ENCODE measurements at regions not wholly inside any gene's neighbourhood (a gene's known extent, or its start where the extent isn't known, plus 50 kb on each side); places are given as distances from the start of the nearest gene placed in this dataset.
"Not testable (repeated sequence)": the region's sequence is repeated elsewhere in the genome, so short reads cannot be mapped to it uniquely, and the experiment has no call there.

DNA sequence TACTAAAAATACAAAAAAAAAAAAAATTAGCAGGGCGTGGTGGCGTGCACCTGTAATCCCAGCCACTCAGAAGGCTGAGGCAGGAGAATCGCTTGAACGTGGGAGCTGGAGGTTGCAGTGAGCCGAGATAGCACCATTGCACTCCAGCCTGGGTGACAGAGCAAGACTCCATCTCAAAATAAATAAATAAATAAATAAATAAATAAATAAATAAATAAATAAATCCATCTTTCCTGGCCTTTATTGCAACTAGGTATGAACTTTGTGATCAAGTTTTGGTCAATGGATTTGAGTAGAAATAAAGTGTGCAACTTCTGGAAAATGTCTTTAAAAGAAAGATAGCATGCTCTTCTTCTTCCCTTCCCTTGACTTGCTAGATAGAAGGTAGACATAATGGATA is 69.6 kb upstream of the LRFN2 start:
- TF ChIP-seq, protein P1, sequence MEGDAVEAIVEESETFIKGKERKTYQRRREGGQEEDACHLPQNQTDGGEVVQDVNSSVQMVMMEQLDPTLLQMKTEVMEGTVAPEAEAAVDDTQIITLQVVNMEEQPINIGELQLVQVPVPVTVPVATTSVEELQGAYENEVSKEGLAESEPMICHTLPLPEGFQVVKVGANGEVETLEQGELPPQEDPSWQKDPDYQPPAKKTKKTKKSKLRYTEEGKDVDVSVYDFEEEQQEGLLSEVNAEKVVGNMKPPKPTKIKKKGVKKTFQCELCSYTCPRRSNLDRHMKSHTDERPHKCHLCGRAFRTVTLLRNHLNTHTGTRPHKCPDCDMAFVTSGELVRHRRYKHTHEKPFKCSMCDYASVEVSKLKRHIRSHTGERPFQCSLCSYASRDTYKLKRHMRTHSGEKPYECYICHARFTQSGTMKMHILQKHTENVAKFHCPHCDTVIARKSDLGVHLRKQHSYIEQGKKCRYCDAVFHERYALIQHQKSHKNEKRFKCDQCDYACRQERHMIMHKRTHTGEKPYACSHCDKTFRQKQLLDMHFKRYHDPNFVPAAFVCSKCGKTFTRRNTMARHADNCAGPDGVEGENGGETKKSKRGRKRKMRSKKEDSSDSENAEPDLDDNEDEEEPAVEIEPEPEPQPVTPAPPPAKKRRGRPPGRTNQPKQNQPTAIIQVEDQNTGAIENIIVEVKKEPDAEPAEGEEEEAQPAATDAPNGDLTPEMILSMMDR (IDR thresholded peaks at IDR 0.05; ENCODE audit: low read length), result not testable (repeated sequence)
- not testable (repeated sequence) for TF ChIP-seq EZH2 (IDR thresholded peaks at IDR 0.05; ENCODE audit: borderline replicate concordance, low read length)
